ENCODE measurements at regions not wholly inside any gene's neighbourhood (a gene's known extent, or its start where the extent isn't known, plus 50 kb on each side); places are given as distances from the start of the nearest gene placed in this dataset.

DNA sequence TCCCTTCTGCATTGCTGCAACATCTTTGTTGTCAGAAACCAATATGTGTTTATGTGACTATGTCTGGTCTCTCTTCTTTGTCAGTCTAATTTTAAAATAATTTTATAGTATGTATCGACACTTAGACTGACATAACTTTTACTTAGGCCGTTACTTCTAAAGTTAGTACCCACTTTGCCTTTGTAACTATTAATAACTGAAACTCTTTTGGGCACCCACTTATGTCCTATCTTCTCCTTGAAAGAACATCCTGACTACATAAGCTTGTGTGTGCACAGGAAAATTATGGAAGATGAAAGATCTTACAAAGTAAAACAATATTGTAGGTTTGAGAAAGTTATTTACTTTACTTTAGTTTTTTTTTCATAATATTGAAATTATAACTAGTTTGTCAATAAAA lies 230.4 kb upstream of the CCDC179 start:
- TF ChIP-seq, protein P1, sequence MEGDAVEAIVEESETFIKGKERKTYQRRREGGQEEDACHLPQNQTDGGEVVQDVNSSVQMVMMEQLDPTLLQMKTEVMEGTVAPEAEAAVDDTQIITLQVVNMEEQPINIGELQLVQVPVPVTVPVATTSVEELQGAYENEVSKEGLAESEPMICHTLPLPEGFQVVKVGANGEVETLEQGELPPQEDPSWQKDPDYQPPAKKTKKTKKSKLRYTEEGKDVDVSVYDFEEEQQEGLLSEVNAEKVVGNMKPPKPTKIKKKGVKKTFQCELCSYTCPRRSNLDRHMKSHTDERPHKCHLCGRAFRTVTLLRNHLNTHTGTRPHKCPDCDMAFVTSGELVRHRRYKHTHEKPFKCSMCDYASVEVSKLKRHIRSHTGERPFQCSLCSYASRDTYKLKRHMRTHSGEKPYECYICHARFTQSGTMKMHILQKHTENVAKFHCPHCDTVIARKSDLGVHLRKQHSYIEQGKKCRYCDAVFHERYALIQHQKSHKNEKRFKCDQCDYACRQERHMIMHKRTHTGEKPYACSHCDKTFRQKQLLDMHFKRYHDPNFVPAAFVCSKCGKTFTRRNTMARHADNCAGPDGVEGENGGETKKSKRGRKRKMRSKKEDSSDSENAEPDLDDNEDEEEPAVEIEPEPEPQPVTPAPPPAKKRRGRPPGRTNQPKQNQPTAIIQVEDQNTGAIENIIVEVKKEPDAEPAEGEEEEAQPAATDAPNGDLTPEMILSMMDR (IDR thresholded peaks at IDR 0.05) = no peak
- TF ChIP-seq POLR2A (IDR thresholded peaks at IDR 0.05) = no peak

Data from suprapubic skin (tissue), 3 donors.